Transverse colon (tissue), 4 donors: ENCODE measurements at regions not wholly inside any gene's neighbourhood (a gene's known extent, or its start where the extent isn't known, plus 50 kb on each side); places are given as distances from the start of the nearest gene placed in this dataset.

Experiments
- DNase-seq: peaks from one replicate; pipeline ENCODE4 v3.0.0-alpha.2; 2019
- H3K27ac ChIP-seq, 4 donors: fragments of 200-600 bp; sonication (generic); 2 replicates each; pipeline ENCODE4 v1.5.1; 2016 to 2018; ENCODE audit warnings: inconsistent platforms in 4 of 4
- H3K27me3 ChIP-seq: fragments of 200-600 bp; sonication (generic); 2 replicates; pipeline ENCODE4 v1.5.1; 2017; ENCODE audit warnings: inconsistent platforms
- H3K36me3 ChIP-seq, 4 donors: fragments of 200-600 bp; sonication (generic); 2 replicates each; pipeline ENCODE4 v1.5.1; 2017 to 2019; ENCODE audit warnings: inconsistent platforms in 4 of 4
- H3K4me1 ChIP-seq, 4 donors: fragments of 200-600 bp; sonication (generic); 2 replicates each; pipeline ENCODE4 v1.5.1; 2017 to 2020; ENCODE audit warnings: inconsistent platforms in 4 of 4
- H3K4me3 ChIP-seq, 4 donors: fragments of 200-600 bp; sonication (generic); 1 replicate in 1 of 4; 2 replicates in 3 of 4; pipeline versions ENCODE4 v1.5.1 to v1.6.1; 2017 to 2019; ENCODE audit warnings: inconsistent platforms in 4 of 4
- H3K9me3 ChIP-seq, 2 donors: fragments of 200-600 bp; sonication (generic); 2 replicates each; pipeline ENCODE4 v1.5.1; 2017 to 2019; ENCODE audit warnings: inconsistent platforms in 2 of 2
- CTCF ChIP-seq, 5 experiments: fragments of 200-600 bp in 3 of 5; fragments of 450-650 bp in 2 of 5; sonication (generic) in 3 of 5; IDR thresholded peaks; 1 replicate in 2 of 5; 2 replicates in 3 of 5; pipeline ENCODE4 v1.5.1; 2016 to 2017; ENCODE audit warnings: antibody characterized with exemption in 5 of 5, inconsistent platforms in 3 of 5, mild to moderate bottlenecking in 2 of 5, moderate library complexity in 1 of 5
- EP300 ChIP-seq: sonication (generic); formaldehyde crosslinking; IDR thresholded peaks from one replicate; pipeline ENCODE4 v1.6.1; 2017; ENCODE audit warnings: antibody characterized with exemption, low read depth
- POLR2A ChIP-seq: fragments of 450-650 bp; IDR thresholded peaks from one replicate; pipeline ENCODE4 v1.6.1; 2016; ENCODE audit warnings: antibody characterized with exemption, mild to moderate bottlenecking, moderate library complexity
- POLR2AphosphoS5 ChIP-seq, 3 donors: sonication (generic); formaldehyde crosslinking; IDR thresholded peaks; one replicate each; pipeline ENCODE4 v1.6.1; 2016; ENCODE audit warnings: antibody characterized with exemption in 3 of 3
- WGBS, 2 donors: methylation state at CpG; one replicate each; pipeline ENCODE4 v1.1.5; 2018; ENCODE audit warnings: low coverage in 1 of 2; 5-methylcytosine and 5-hydroxymethylcytosine counted together
- in situ Hi-C, 4 donors: fragments of 200-750 bp; cut with MboI; loops; one replicate each; pipeline versions ENCODE4 v1.15.0 to v1.15.1; 2017; ENCODE audit warnings: low sequenced_read_pairs in 3 of 4, low pct_ligation_motif_present in 1 of 4, low pct_unique_long_range_greater_than_20kb in 1 of 4
- intact Hi-C: fragments of 100-400 bp; cut with DNase I; formaldehyde crosslinking; loops from one replicate; pipeline ENCODE4 v1.15.1; 2023; ENCODE audit warnings: low total_unique reads

DNA sequence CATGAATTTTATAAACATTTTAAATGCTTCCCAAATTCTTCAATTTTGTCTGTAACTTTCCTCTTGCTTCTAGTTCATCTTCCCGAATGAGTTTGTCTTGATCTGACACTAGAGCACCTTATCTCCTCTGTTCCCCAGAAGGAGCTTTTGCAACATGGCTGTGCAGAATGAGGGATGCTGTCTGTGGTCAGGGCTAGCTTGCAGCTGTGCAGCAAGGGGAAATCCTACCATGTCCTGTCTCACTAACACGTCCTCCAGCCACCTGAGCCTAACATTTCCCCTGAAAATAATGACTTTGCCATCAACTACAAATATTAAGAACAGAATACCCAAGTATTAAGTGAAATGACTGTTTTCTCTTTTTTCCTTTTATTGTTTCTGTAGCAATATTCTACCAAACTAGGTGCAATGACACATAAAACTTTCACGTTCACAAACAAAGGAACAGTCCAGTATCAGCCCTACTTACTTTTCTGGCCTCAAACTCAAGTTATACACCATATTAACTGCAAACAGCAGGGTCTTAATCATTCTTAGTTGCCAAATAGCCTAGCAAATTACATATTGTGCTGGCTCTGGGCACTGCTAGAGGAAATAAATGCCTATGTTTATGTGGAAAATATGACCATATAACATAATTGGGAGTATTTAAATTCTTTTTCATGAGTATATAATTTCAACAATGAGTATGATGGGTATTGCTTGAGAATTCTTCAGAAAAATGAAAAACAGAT lies 423.3 kb downstream of the CMPK2 start:
- Histone ChIP-seq H3K27me3 (no peaks in the 10 kb centered on the region), H3K4me3 (no peak overlapping the region), H3K36me3 (no peaks in the 10 kb centered on the region), H3K4me1 (no peaks in the 10 kb centered on the region), H3K9me3 (no peaks in the 10 kb centered on the region), H3K27ac (no peak overlapping the region)
- in situ Hi-C loops (no loop called here), intact Hi-C loops (no loop called here)
- TF ChIP-seq POLR2AphosphoS5 (IDR thresholded peaks at IDR 0.05) (no peak), CTCF (IDR thresholded peaks at IDR 0.05) (no peak), POLR2A (no peak), EP300 (no peak)
- WGBS, 2 donors = 63 to 66% methylated on average over 3 of the region's 3 CpGs
- DNase-seq = no peak

DNA sequence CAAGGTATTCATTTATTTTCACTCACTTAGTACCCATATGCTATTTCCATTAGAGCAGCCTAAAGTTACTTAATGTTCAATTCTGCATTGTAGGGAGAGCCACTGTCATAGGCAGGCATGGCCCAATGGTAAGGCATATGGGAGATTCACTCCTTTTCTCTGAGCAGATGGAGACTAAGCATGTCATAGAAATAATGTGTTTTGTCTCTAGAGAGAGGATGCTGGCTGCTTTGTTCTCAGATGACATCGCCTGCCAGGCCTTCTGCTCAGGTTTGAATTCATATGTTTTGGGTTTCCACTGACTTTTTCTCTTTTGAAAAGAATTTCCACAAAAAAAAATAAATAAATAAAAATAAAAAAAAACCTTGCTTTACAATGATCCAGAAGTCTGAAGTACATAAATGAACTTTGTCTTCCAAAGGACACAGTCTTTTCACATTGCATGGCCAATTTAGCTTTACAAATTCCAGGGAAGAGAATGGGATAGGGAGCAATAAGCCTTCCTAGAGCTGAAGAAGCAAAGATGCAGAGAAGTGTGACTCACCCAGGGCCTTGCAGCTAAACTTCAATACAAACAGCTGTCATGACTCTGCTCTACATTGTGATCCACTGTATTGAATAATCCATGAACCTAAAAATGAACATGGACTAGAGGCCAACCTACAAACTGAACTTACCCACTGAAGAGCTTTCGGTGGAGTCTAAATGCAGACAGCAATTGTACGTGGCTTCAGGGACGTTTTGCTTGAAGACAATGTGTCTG lies 422.5 kb downstream of the CMPK2 start:
- Histone ChIP-seq H3K9me3 (no peaks in the 10 kb centered on the region), H3K36me3 (no peaks in the 10 kb centered on the region), H3K27me3 (no peaks in the 10 kb centered on the region), H3K27ac (no peak overlapping the region), H3K4me3 (no peak overlapping the region), H3K4me1 (no peaks in the 10 kb centered on the region)
- in situ Hi-C loops = no loop called here
- 81 to 90% methylated on average over 3 to 4 of the region's 4 CpGs for WGBS, 2 donors
- intact Hi-C loops = no loop called here
- TF ChIP-seq POLR2AphosphoS5 (IDR thresholded peaks at IDR 0.05) = no peak
- TF ChIP-seq POLR2A = no peak
- no peak for TF ChIP-seq CTCF (IDR thresholded peaks at IDR 0.05)
- no peak for TF ChIP-seq EP300
- no peak for DNase-seq

DNA sequence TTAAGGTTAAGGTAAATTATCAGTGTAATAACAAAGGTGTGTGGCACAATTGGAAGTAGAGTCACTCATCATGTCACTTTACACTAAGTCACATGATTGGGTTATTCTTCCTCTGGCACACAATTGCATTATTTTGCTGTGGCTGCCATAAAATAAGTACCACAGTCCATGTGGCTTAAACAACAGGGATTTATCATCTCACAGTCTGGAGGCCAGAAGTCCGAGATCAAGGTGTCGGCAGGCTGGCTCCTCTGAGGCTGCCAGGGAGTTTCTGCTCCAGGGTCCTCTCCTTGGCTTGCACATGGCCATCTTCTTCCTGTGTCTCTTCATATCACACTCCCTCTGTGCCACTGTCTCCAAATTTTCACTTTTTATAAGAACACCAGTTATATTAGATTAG lies 421.2 kb downstream of the CMPK2 start:
- no peaks in the 10 kb centered on the region for H3K9me3 ChIP-seq
- no peak overlapping the region for H3K4me3 ChIP-seq
- no peak overlapping the region for H3K27ac ChIP-seq
- H3K4me1 ChIP-seq = no peaks in the 10 kb centered on the region
- whole genome bisulfite sequencing, 2 donors = 64 to 88% methylated on average over 2 of the region's 2 CpGs
- no peaks in the 10 kb centered on the region for H3K27me3 ChIP-seq
- no peak for DNase-seq
- no peaks in the 10 kb centered on the region for H3K36me3 ChIP-seq
- TF ChIP-seq CTCF (IDR thresholded peaks at IDR 0.05) (no peak), EP300 (no peak), POLR2AphosphoS5 (IDR thresholded peaks at IDR 0.05) (no peak), POLR2A (no peak)
- in situ Hi-C loops (no loop called here), intact Hi-C loops (no loop called here)

- Histone ChIP-seq H3K4me1 (no peaks in the 10 kb centered on the region), H3K4me3 (no peak overlapping the region), H3K27me3 (no peaks in the 10 kb centered on the region), H3K27ac (no peak overlapping the region), H3K9me3 (no peaks in the 10 kb centered on the region), H3K36me3 (no peaks in the 10 kb centered on the region)
- in situ Hi-C loops (no loop called here), intact Hi-C loops (no loop called here)
- WGBS, 2 donors = 86 to 89% methylated on average over 3 of the region's 3 CpGs
- no peak for DNase-seq
- TF ChIP-seq CTCF (IDR thresholded peaks at IDR 0.05) (no peak), EP300 (no peak), POLR2AphosphoS5 (IDR thresholded peaks at IDR 0.05) (no peak), POLR2A (no peak)
Observed at GRCh38 chr2:6445156-6445555, 420.6 kb downstream of the CMPK2 start.
